ENCODE measurements at regions not wholly inside any gene's neighbourhood (a gene's known extent, or its start where the extent isn't known, plus 50 kb on each side); places are given as distances from the start of the nearest gene placed in this dataset.

DNA sequence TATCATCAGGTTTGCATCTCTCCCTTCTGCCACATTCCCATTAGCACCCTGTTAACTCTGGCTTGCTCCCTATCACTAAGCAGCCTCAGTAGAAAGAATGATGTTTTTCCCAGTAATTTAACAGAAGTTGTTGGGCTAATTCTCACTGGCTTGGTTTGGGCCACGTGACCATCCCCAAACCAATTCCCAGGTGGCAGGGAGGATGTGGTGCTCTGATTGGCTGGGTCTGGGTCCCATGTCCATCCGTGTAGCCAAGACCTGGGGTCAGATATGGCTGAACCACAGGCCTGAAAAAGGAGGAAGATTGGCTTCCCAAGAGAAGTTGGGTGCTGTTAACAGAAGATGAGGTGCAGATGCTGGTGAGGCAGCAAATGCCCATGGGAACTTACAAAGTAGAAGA, 122.0 kb downstream of the BOD1 start:
- Histone ChIP-seq H3K36me3 (ENCODE audit: control insufficient read depth, insufficient read depth, low read length) (no peaks in the 10 kb centered on the region), H3K4me3 (ENCODE audit: low read depth, low read length) (no peak overlapping the region), H3K27me3 (ENCODE audit: control insufficient read depth, insufficient read depth, low read length) (no peaks in the 10 kb centered on the region)
- TF ChIP-seq, protein P1, sequence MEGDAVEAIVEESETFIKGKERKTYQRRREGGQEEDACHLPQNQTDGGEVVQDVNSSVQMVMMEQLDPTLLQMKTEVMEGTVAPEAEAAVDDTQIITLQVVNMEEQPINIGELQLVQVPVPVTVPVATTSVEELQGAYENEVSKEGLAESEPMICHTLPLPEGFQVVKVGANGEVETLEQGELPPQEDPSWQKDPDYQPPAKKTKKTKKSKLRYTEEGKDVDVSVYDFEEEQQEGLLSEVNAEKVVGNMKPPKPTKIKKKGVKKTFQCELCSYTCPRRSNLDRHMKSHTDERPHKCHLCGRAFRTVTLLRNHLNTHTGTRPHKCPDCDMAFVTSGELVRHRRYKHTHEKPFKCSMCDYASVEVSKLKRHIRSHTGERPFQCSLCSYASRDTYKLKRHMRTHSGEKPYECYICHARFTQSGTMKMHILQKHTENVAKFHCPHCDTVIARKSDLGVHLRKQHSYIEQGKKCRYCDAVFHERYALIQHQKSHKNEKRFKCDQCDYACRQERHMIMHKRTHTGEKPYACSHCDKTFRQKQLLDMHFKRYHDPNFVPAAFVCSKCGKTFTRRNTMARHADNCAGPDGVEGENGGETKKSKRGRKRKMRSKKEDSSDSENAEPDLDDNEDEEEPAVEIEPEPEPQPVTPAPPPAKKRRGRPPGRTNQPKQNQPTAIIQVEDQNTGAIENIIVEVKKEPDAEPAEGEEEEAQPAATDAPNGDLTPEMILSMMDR (IDR thresholded peaks at IDR 0.05; ENCODE audit: insufficient read depth, low read depth, low read length): no peak
- no peak for DNase-seq (ENCODE audit: low read depth)
- ChIA-PET CTCF (interaction anchor here (0.7 to 1.5 kb wide), 4 partner anchors 8 to 152 kb away, joined by 3 to 4 read pairs (median 3); no protein-coding TSS in a partner anchor), POLR2A (no interaction called here)

DNA sequence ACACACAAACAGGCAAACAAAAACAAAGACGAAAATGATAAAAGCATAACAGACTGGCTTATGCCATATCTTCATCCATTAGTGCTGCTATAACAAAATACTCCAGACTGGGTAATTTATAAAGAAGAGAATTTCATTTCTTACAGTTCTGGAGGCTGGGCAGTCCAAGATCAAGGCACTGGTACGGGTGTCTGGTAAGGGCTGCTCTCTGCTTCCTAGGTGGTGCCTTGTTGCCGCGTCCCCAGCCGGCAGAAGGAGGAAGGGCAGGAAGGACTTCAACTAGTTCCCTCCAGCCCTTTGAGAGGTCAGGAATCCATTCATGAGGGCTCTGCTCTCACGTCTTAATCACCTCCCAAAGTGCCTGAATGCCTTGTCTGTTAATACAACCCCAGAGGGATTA, 122.6 kb downstream of the BOD1 start:
- CTCF ChIA-PET: interaction anchor here (0.7 to 1.5 kb wide), 3 partner anchors 11 to 24 kb away, joined by 3 to 4 read pairs (median 4); no protein-coding TSS in a partner anchor
- Histone ChIP-seq H3K27me3 (ENCODE audit: control insufficient read depth, insufficient read depth, low read length) (no peaks in the 10 kb centered on the region), H3K36me3 (ENCODE audit: control insufficient read depth, insufficient read depth, low read length) (no peaks in the 10 kb centered on the region), H3K4me3 (ENCODE audit: low read depth, low read length) (no peak overlapping the region)
- POLR2A ChIA-PET: no interaction called here
- DNase-seq (ENCODE audit: low read depth): no peak
- TF ChIP-seq, protein P1 (IDR thresholded peaks at IDR 0.05; ENCODE audit: insufficient read depth, low read depth, low read length): no peak

DNA sequence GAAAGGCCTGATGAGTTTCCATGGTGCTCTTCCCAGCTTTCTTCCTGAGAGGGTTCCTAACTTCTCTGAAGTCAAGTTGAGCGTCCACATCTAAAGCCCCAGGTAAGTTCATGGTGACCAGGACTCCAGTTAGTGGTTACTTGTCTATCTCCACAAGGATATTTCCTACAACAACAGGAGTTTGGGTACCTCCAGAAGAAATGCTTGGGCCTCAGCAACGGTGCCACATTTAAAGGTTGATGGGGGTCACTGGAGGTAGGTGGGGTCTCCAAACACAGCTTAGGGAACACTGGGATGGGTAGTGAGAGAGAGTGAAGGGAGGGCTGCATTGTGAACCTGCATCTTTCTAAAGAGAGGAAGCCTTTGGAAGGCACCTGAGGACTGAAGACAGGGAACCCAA, 123.4 kb downstream of the BOD1 start:
- DNase-seq (ENCODE audit: low read depth): no peak
- no peaks in the 10 kb centered on the region for H3K36me3 ChIP-seq (ENCODE audit: control insufficient read depth, insufficient read depth, low read length)
- POLR2A ChIA-PET: no interaction called here
- CTCF ChIA-PET: interaction anchor here (0.9 to 1.5 kb wide), 2 partner anchors 18 to 80 kb away, joined by 3 to 4 read pairs; no protein-coding TSS in a partner anchor
- H3K4me3 ChIP-seq (ENCODE audit: low read depth, low read length): no peak overlapping the region
- TF ChIP-seq, protein P1 (IDR thresholded peaks at IDR 0.05; ENCODE audit: insufficient read depth, low read depth, low read length): no peak
- H3K27me3 ChIP-seq (ENCODE audit: control insufficient read depth, insufficient read depth, low read length): no peaks in the 10 kb centered on the region

DNA sequence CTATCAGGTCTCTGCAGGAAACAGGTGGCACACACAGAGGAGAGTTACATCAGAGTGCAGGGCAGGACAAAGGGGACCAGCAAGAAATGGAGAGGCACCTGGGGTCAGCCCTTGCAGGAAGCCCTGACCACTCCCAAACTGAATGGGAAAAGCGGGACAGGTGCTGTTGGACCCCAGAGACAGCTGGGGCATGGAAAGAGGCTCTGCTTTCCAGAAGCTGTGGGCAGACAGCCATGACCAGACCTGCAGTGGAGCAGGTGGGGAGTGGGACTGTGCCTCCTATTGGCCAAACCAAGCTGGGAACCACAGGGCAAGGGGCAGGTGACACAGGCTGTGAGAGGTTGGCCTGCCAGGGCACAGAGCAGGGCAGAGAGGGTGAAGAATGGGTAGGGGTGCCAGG, 125.8 kb downstream of the BOD1 start:
- Histone ChIP-seq H3K4me3 (ENCODE audit: low read depth, low read length) (no peak overlapping the region), H3K27me3 (ENCODE audit: control insufficient read depth, insufficient read depth, low read length) (no peaks in the 10 kb centered on the region), H3K36me3 (ENCODE audit: control insufficient read depth, insufficient read depth, low read length) (no peaks in the 10 kb centered on the region)
- ChIA-PET CTCF (interaction anchor here (1.0 kb wide), 2 partner anchors 10 to 11 kb away, joined by 3 to 4 read pairs; no protein-coding TSS in a partner anchor), POLR2A (no interaction called here)
- TF ChIP-seq, protein P1 (IDR thresholded peaks at IDR 0.05; ENCODE audit: insufficient read depth, low read depth, low read length): no peak
- DNase-seq (ENCODE audit: low read depth): no peak

DNA sequence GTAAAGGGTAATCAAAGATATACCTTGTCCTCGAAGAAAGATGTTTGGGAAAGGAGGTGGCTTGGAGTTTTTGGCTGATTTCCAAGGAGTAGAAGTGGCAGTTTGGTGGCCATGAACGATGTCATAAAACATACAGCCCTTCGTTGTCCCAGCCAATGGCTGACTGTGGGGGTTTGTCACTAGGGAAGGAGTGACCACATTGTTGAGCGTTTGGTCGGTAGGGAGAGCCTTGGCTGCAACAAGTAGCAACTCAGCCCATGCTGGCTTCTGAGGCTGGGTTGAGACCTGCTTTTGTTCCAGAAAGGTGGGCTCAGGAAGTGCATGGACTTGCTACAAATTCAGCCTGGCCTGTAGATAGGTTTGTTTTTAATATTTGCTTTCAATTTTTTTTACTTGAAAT, 128.3 kb downstream of the BOD1 start:
- DNase-seq (ENCODE audit: low read depth): no peak
- no peaks in the 10 kb centered on the region for H3K27me3 ChIP-seq (ENCODE audit: control insufficient read depth, insufficient read depth, low read length)
- TF ChIP-seq, protein P1 (IDR thresholded peaks at IDR 0.05; ENCODE audit: insufficient read depth, low read depth, low read length): no peak
- ChIA-PET CTCF (interaction anchor here (1.8 kb wide), 1 partner anchor 92 kb away, joined by 6 read pairs; no protein-coding TSS in a partner anchor), POLR2A (no interaction called here)
- H3K36me3 ChIP-seq (ENCODE audit: control insufficient read depth, insufficient read depth, low read length): no peaks in the 10 kb centered on the region
- no peak overlapping the region for H3K4me3 ChIP-seq (ENCODE audit: low read depth, low read length)

Measured in BJ (cell line).